ENCODE measurements at regions not wholly inside any gene's neighbourhood (a gene's known extent, or its start where the extent isn't known, plus 50 kb on each side); places are given as distances from the start of the nearest gene placed in this dataset.

GRCh38 chr5:30368064-30368463, 825.4 kb upstream of the CDH6 start:
- TF ChIP-seq GATA2 (IDR thresholded peaks at IDR 0.05; ENCODE audit: low read depth, low read length) (no peak), GATA3 (IDR thresholded peaks at IDR 0.05; ENCODE audit: low read depth, low read length) (no peak)

GRCh38 chr5:30357371-30357770, 836.1 kb upstream of the CDH6 start:
- TF ChIP-seq GATA3 (IDR thresholded peaks at IDR 0.05; ENCODE audit: low read depth, low read length): no peak
- TF ChIP-seq GATA2 (IDR thresholded peaks at IDR 0.05; ENCODE audit: low read depth, low read length): no peak

GRCh38 chr5:30355675-30356074, 837.8 kb upstream of the CDH6 start:
- TF ChIP-seq GATA3 (IDR thresholded peaks at IDR 0.05; ENCODE audit: low read depth, low read length) (no peak), GATA2 (IDR thresholded peaks at IDR 0.05; ENCODE audit: low read depth, low read length) (no peak)

- TF ChIP-seq GATA2 (IDR thresholded peaks at IDR 0.05; ENCODE audit: low read depth, low read length): no peak
Observed at GRCh38 chr5:30347858-30348257, 845.6 kb upstream of the CDH6 start.

- no peak for TF ChIP-seq GATA2 (IDR thresholded peaks at IDR 0.05; ENCODE audit: low read depth, low read length)
Observed at GRCh38 chr5:30343707-30344106, 849.8 kb upstream of the CDH6 start.

GRCh38 chr5:30341466-30341865, 852.0 kb upstream of the CDH6 start:
- no peak for TF ChIP-seq GATA2 (IDR thresholded peaks at IDR 0.05; ENCODE audit: low read depth, low read length)
- no peak for TF ChIP-seq GATA3 (IDR thresholded peaks at IDR 0.05; ENCODE audit: low read depth, low read length)

GRCh38 chr5:30337084-30337573, 856.4 kb upstream of the CDH6 start:
- TF ChIP-seq GATA2 (IDR thresholded peaks at IDR 0.05; ENCODE audit: low read depth, low read length) (no peak), GATA3 (IDR thresholded peaks at IDR 0.05; ENCODE audit: low read depth, low read length) (no peak)

- no peak for TF ChIP-seq GATA3 (IDR thresholded peaks at IDR 0.05; ENCODE audit: low read depth, low read length)
- no peak for TF ChIP-seq GATA2 (IDR thresholded peaks at IDR 0.05; ENCODE audit: low read depth, low read length)
Observed at GRCh38 chr5:30331534-30331933, 862.0 kb upstream of the CDH6 start.

- TF ChIP-seq GATA2 (IDR thresholded peaks at IDR 0.05; ENCODE audit: low read depth, low read length) (no peak), GATA3 (IDR thresholded peaks at IDR 0.05; ENCODE audit: low read depth, low read length) (no peak)
Observed at GRCh38 chr5:30325795-30326194, 867.7 kb upstream of the CDH6 start.

- TF ChIP-seq GATA2 (IDR thresholded peaks at IDR 0.05; ENCODE audit: low read depth, low read length): no peak
- no peak for TF ChIP-seq GATA3 (IDR thresholded peaks at IDR 0.05; ENCODE audit: low read depth, low read length)
Observed at GRCh38 chr5:30324083-30324482, 869.4 kb upstream of the CDH6 start.

- TF ChIP-seq GATA3 (IDR thresholded peaks at IDR 0.05; ENCODE audit: low read depth, low read length): no peak
- TF ChIP-seq GATA2 (IDR thresholded peaks at IDR 0.05; ENCODE audit: low read depth, low read length): no peak
Observed at GRCh38 chr5:30287890-30288289, 905.6 kb upstream of the CDH6 start.

- no peak for TF ChIP-seq GATA3 (IDR thresholded peaks at IDR 0.05; ENCODE audit: low read depth, low read length)
- TF ChIP-seq GATA2 (IDR thresholded peaks at IDR 0.05; ENCODE audit: low read depth, low read length): no peak
Observed at GRCh38 chr5:30279237-30279636, 914.2 kb upstream of the CDH6 start.

- no peak for TF ChIP-seq GATA2 (IDR thresholded peaks at IDR 0.05; ENCODE audit: low read depth, low read length)
- no peak for TF ChIP-seq GATA3 (IDR thresholded peaks at IDR 0.05; ENCODE audit: low read depth, low read length)
Observed at GRCh38 chr5:30267026-30267425, 926.5 kb upstream of the CDH6 start.

GRCh38 chr5:30239331-30240022, 954.0 kb upstream of the CDH6 start:
- TF ChIP-seq GATA2 (IDR thresholded peaks at IDR 0.05; ENCODE audit: low read depth, low read length) (no peak), GATA3 (IDR thresholded peaks at IDR 0.05; ENCODE audit: low read depth, low read length) (no peak)

- no peak for TF ChIP-seq GATA2 (IDR thresholded peaks at IDR 0.05; ENCODE audit: low read depth, low read length)
- no peak for TF ChIP-seq GATA3 (IDR thresholded peaks at IDR 0.05; ENCODE audit: low read depth, low read length)
Observed at GRCh38 chr5:30237189-30237588, 956.3 kb upstream of the CDH6 start.

- no peak for TF ChIP-seq GATA2 (IDR thresholded peaks at IDR 0.05; ENCODE audit: low read depth, low read length)
- no peak for TF ChIP-seq GATA3 (IDR thresholded peaks at IDR 0.05; ENCODE audit: low read depth, low read length)
Observed at GRCh38 chr5:30209755-30210154, 983.7 kb upstream of the CDH6 start.
